Mucosa of stomach (tissue), 1 donor: ENCODE measurements at regions not wholly inside any gene's neighbourhood (a gene's known extent, or its start where the extent isn't known, plus 50 kb on each side); places are given as distances from the start of the nearest gene placed in this dataset.

Experiments
- H3K27me3 ChIP-seq: one replicate; pipeline ENCODE4 v1.7.0; 2013; ENCODE audit warnings: mild to moderate bottlenecking, low read length; ENCODE audit not compliant: control insufficient read depth, insufficient read depth
- H3K36me3 ChIP-seq: one replicate; pipeline ENCODE4 v1.7.0; 2013; ENCODE audit warnings: low read length; ENCODE audit not compliant: control insufficient read depth, insufficient read depth
- H3K4me1 ChIP-seq: one replicate; pipeline ENCODE4 v1.7.0; 2013; ENCODE audit warnings: mild to moderate bottlenecking, low read length; ENCODE audit not compliant: control insufficient read depth, insufficient read depth
- H3K4me3 ChIP-seq: one replicate; pipeline ENCODE4 v1.7.0; 2013; ENCODE audit warnings: low read length
- H3K9ac ChIP-seq: one replicate; pipeline ENCODE4 v1.7.0; 2013; ENCODE audit warnings: mild to moderate bottlenecking, low read length, moderate library complexity
- H3K9me3 ChIP-seq: one replicate; pipeline ENCODE4 v1.7.0; 2013; ENCODE audit warnings: mild to moderate bottlenecking, low read length, moderate library complexity; ENCODE audit not compliant: control insufficient read depth
- donor health status: Pancreatic carcinoma.

GRCh38 chr3:7793786-7794185, 707.8 kb upstream of the LMCD1 start:
- Histone ChIP-seq H3K4me1 (peaks cover 5% of the 10 kb centered on the region), H3K9me3 (no peaks in the 10 kb centered on the region), H3K36me3 (no peaks in the 10 kb centered on the region), H3K27me3 (no peaks in the 10 kb centered on the region), H3K4me3 (no peak overlapping the region), H3K9ac (no peak overlapping the region)

- H3K9ac ChIP-seq, result no peak overlapping the region
- H3K27me3 ChIP-seq, result no peaks in the 10 kb centered on the region
- no peak overlapping the region for H3K4me3 ChIP-seq
- no peaks in the 10 kb centered on the region for H3K4me1 ChIP-seq
- H3K36me3 ChIP-seq, result no peaks in the 10 kb centered on the region
- no peaks in the 10 kb centered on the region for H3K9me3 ChIP-seq
Observed at GRCh38 chr3:7798276-7798675, 703.3 kb upstream of the LMCD1 start.

GRCh38 chr3:7800006-7800780, 701.4 kb upstream of the LMCD1 start:
- no peak overlapping the region for H3K4me3 ChIP-seq
- H3K9me3 ChIP-seq, result no peaks in the 10 kb centered on the region
- H3K36me3 ChIP-seq, result no peaks in the 10 kb centered on the region
- no peaks in the 10 kb centered on the region for H3K27me3 ChIP-seq
- H3K9ac ChIP-seq, result no peak overlapping the region
- H3K4me1 ChIP-seq, result no peaks in the 10 kb centered on the region

GRCh38 chr3:7812490-7812889, 689.1 kb upstream of the LMCD1 start:
- Histone ChIP-seq H3K27me3 (no peaks in the 10 kb centered on the region), H3K4me3 (no peak overlapping the region), H3K4me1 (no peaks in the 10 kb centered on the region), H3K9ac (no peak overlapping the region), H3K36me3 (no peaks in the 10 kb centered on the region), H3K9me3 (no peaks in the 10 kb centered on the region)

- no peaks in the 10 kb centered on the region for H3K27me3 ChIP-seq
- no peaks in the 10 kb centered on the region for H3K4me1 ChIP-seq
- H3K9me3 ChIP-seq, result no peaks in the 10 kb centered on the region
- no peak overlapping the region for H3K9ac ChIP-seq
- H3K4me3 ChIP-seq, result no peak overlapping the region
- no peaks in the 10 kb centered on the region for H3K36me3 ChIP-seq
Observed at GRCh38 chr3:7813365-7813764, 688.3 kb upstream of the LMCD1 start.

GRCh38 chr3:7817239-7817638, 684.4 kb upstream of the LMCD1 start:
- Histone ChIP-seq H3K36me3 (no peaks in the 10 kb centered on the region), H3K9me3 (no peaks in the 10 kb centered on the region), H3K9ac (no peak overlapping the region), H3K4me1 (no peaks in the 10 kb centered on the region), H3K27me3 (no peaks in the 10 kb centered on the region), H3K4me3 (no peak overlapping the region)

- H3K36me3 ChIP-seq, result no peaks in the 10 kb centered on the region
- no peaks in the 10 kb centered on the region for H3K4me1 ChIP-seq
- H3K4me3 ChIP-seq, result no peak overlapping the region
- no peaks in the 10 kb centered on the region for H3K9me3 ChIP-seq
- H3K27me3 ChIP-seq, result no peaks in the 10 kb centered on the region
- no peak overlapping the region for H3K9ac ChIP-seq
Observed at GRCh38 chr3:7820969-7821368, 680.7 kb upstream of the LMCD1 start.

- no peaks in the 10 kb centered on the region for H3K4me1 ChIP-seq
- H3K4me3 ChIP-seq, result no peak overlapping the region
- H3K36me3 ChIP-seq, result no peaks in the 10 kb centered on the region
- H3K27me3 ChIP-seq, result no peaks in the 10 kb centered on the region
- H3K9me3 ChIP-seq, result no peaks in the 10 kb centered on the region
- no peak overlapping the region for H3K9ac ChIP-seq
Observed at GRCh38 chr3:7821858-7822257, 679.8 kb upstream of the LMCD1 start.

GRCh38 chr3:7841451-7841850, 660.2 kb upstream of the LMCD1 start:
- H3K36me3 ChIP-seq, result no peaks in the 10 kb centered on the region
- no peaks in the 10 kb centered on the region for H3K9me3 ChIP-seq
- H3K27me3 ChIP-seq, result no peaks in the 10 kb centered on the region
- no peak overlapping the region for H3K9ac ChIP-seq
- peaks cover 10% of the 10 kb centered on the region for H3K4me1 ChIP-seq
- H3K4me3 ChIP-seq, result no peak overlapping the region

- no peak overlapping the region for H3K4me3 ChIP-seq
- peaks cover 10% of the 10 kb centered on the region for H3K4me1 ChIP-seq
- no peak overlapping the region for H3K9ac ChIP-seq
- H3K9me3 ChIP-seq, result no peaks in the 10 kb centered on the region
- no peaks in the 10 kb centered on the region for H3K27me3 ChIP-seq
- H3K36me3 ChIP-seq, result no peaks in the 10 kb centered on the region
Observed at GRCh38 chr3:7843441-7843840, 658.2 kb upstream of the LMCD1 start.

- no peak overlapping the region for H3K9ac ChIP-seq
- no peak overlapping the region for H3K4me3 ChIP-seq
- H3K4me1 ChIP-seq, result no peaks in the 10 kb centered on the region
Observed at GRCh38 chr3:7847021-7847420, 654.6 kb upstream of the LMCD1 start.

GRCh38 chr3:7847521-7847920, 654.1 kb upstream of the LMCD1 start:
- no peaks in the 10 kb centered on the region for H3K4me1 ChIP-seq
- H3K9ac ChIP-seq, result no peak overlapping the region
- no peak overlapping the region for H3K4me3 ChIP-seq
- H3K9me3 ChIP-seq, result no peaks in the 10 kb centered on the region
- no peaks in the 10 kb centered on the region for H3K36me3 ChIP-seq
- no peaks in the 10 kb centered on the region for H3K27me3 ChIP-seq

More at GRCh38 chr3:7847021-7847420, 654.6 kb upstream of the LMCD1 start:
- Histone ChIP-seq H3K36me3 (no peaks in the 10 kb centered on the region), H3K9me3 (no peaks in the 10 kb centered on the region), H3K27me3 (no peaks in the 10 kb centered on the region)

GRCh38 chr3:7854266-7854665, 647.4 kb upstream of the LMCD1 start:
- Histone ChIP-seq H3K9me3 (no peaks in the 10 kb centered on the region), H3K4me1 (no peaks in the 10 kb centered on the region), H3K4me3 (no peak overlapping the region), H3K36me3 (no peaks in the 10 kb centered on the region), H3K27me3 (no peaks in the 10 kb centered on the region), H3K9ac (no peak overlapping the region)
